ENCODE measurements at regions not wholly inside any gene's neighbourhood (a gene's known extent, or its start where the extent isn't known, plus 50 kb on each side); places are given as distances from the start of the nearest gene placed in this dataset.
"Not testable (repeated sequence)": the region's sequence is repeated elsewhere in the genome, so short reads cannot be mapped to it uniquely, and the experiment has no call there.

DNA sequence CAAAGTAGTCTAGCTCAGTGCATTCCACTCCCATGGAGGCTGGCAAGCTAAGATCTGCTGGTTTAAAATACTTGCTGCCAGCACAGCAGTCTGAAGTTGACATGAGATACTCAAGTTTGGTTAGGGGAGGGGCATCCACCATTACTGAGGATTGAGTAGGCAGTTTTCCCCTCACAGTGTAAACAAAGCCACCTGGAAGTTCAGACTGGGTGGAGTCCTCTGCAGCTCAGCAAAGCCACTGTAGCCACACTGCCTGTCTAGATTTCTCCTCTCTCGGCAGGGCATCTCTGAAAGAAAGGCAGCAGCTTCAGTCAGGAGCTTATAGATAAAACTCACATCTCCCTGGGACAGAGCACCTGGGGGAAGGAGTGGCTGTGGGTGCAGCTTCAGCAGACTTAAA is 377.4 kb upstream of the PRR20A start:
- TF ChIP-seq, protein P1, sequence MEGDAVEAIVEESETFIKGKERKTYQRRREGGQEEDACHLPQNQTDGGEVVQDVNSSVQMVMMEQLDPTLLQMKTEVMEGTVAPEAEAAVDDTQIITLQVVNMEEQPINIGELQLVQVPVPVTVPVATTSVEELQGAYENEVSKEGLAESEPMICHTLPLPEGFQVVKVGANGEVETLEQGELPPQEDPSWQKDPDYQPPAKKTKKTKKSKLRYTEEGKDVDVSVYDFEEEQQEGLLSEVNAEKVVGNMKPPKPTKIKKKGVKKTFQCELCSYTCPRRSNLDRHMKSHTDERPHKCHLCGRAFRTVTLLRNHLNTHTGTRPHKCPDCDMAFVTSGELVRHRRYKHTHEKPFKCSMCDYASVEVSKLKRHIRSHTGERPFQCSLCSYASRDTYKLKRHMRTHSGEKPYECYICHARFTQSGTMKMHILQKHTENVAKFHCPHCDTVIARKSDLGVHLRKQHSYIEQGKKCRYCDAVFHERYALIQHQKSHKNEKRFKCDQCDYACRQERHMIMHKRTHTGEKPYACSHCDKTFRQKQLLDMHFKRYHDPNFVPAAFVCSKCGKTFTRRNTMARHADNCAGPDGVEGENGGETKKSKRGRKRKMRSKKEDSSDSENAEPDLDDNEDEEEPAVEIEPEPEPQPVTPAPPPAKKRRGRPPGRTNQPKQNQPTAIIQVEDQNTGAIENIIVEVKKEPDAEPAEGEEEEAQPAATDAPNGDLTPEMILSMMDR (IDR thresholded peaks at IDR 0.05) = not testable (repeated sequence)
- not testable (repeated sequence) for TF ChIP-seq POLR2A (IDR thresholded peaks at IDR 0.05)

All from heart left ventricle (tissue), 13 donors.